Endothelial cell of umbilical vein (primary cell): ENCODE measurements at regions not wholly inside any gene's neighbourhood (a gene's known extent, or its start where the extent isn't known, plus 50 kb on each side); places are given as distances from the start of the nearest gene placed in this dataset.

ENCODE experiments used
- BruUV-seq: library from RNA; stranded (reverse); fragments of 400-500 nt; replicated peaks from 2 replicates; lab custom pipeline; 2021; lab: Mats Ljungman, UMichigan
- CTCF ChIA-PET: fragments of 300-600, 350-600 bp; sonication (Branson Sonifier 250); formaldehyde crosslinking; loops from one replicate; lab custom pipeline; 2021; ENCODE audit warnings: antibody characterized with exemption, inconsistent platforms; lab: Charles Lee
- POLR2A ChIA-PET: fragments of 300-600, 350-600 bp; sonication (Branson Sonifier 250); formaldehyde crosslinking; loops from one replicate; lab custom pipeline; 2021; ENCODE audit warnings: antibody characterized with exemption, inconsistent platforms; lab: Charles Lee
- DNase-seq: peaks from one replicate; pipeline ENCODE4 v3.0.0-alpha.2; 2011; ENCODE audit warnings: low read depth, low spot score
- FAIRE-seq: peaks from 2 replicates; lab custom pipeline; 2011; peaks lifted over from hg19 to GRCh38; lab: Jason Lieb, UNC
- H2AFZ ChIP-seq: 2 replicates; pipeline ENCODE4 v1.6.0; 2012; ENCODE audit warnings: low read depth, low read length, control low read depth, inconsistent platforms
- H3K27ac ChIP-seq: 2 replicates; pipeline ENCODE4 v1.5.1; 2011; ENCODE audit warnings: low read depth, mild to moderate bottlenecking, control low read depth, low read length, moderate library complexity; ENCODE audit not compliant: insufficient read depth
- H3K27me3 ChIP-seq, 2 experiments: 2 replicates each; pipeline versions ENCODE4 v1.6.0 to v1.6.1; 2011; ENCODE audit warnings: low read length in 2 of 2, mixed read lengths in 1 of 2; ENCODE audit not compliant: control insufficient read depth in 2 of 2, insufficient read depth in 2 of 2
- H3K36me3 ChIP-seq, 2 experiments: 2 replicates in 1 of 2; 3 replicates in 1 of 2; pipeline ENCODE4 v1.5.1; 2011; ENCODE audit warnings: low read length in 2 of 2, mild to moderate bottlenecking in 1 of 2, moderate library complexity in 1 of 2; ENCODE audit not compliant: control insufficient read depth in 2 of 2, insufficient read depth in 2 of 2; ENCODE audit errors: extremely low read depth in 1 of 2
- H3K4me1 ChIP-seq: 3 replicates; pipeline ENCODE4 v1.5.1; 2011; ENCODE audit warnings: mild to moderate bottlenecking, low read length; ENCODE audit not compliant: control insufficient read depth, insufficient read depth; ENCODE audit errors: extremely low read depth
- H3K4me2 ChIP-seq: 2 replicates; pipeline ENCODE4 v1.6.1; 2011; ENCODE audit warnings: low read length, control low read depth, mixed read lengths; ENCODE audit not compliant: insufficient read depth
- H3K4me3 ChIP-seq, 3 experiments: fragments of 200-600 bp in 1 of 3; sonication (generic), shearing (Covaris generic) in 1 of 3; replicated peaks in 1 of 3; 2 replicates each; pipeline ENCODE4 v1.5.1; 2011 to 2016; ENCODE audit warnings: control low read depth in 3 of 3, low read length in 3 of 3, mild to moderate bottlenecking in 2 of 3, inconsistent platforms in 1 of 3, low read depth in 1 of 3, moderate library complexity in 1 of 3; ENCODE audit not compliant: insufficient read depth in 1 of 3
- H3K79me2 ChIP-seq: 2 replicates; pipeline ENCODE4 v1.6.0; 2012; ENCODE audit warnings: low read length, inconsistent platforms; ENCODE audit not compliant: control insufficient read depth, insufficient read depth
- H3K9ac ChIP-seq: replicated peaks from 2 replicates; pipeline ENCODE3; 2011; ENCODE audit warnings: low read length, control low read depth; ENCODE audit not compliant: insufficient read depth; ENCODE audit errors: extremely low read depth
- H3K9me1 ChIP-seq: replicated peaks from 3 replicates; pipeline ENCODE4 v1.6.0; 2011; ENCODE audit warnings: mild to moderate bottlenecking, low read length; ENCODE audit not compliant: control insufficient read depth, insufficient read depth; ENCODE audit errors: extremely low read depth
- H3K9me3 ChIP-seq: replicated peaks from 2 replicates; pipeline ENCODE4 v1.5.1; 2012; ENCODE audit warnings: low read length, inconsistent platforms; ENCODE audit not compliant: control insufficient read depth, insufficient read depth
- H4K20me1 ChIP-seq: replicated peaks from 2 replicates; pipeline ENCODE3; 2011; ENCODE audit warnings: mild to moderate bottlenecking, low read length; ENCODE audit not compliant: control insufficient read depth, insufficient read depth; ENCODE audit errors: extremely low read depth
- EZH2 ChIP-seq: IDR thresholded peaks from 2 replicates; pipeline ENCODE4 v1.6.1; 2012; ENCODE audit warnings: borderline replicate concordance, low read depth, mild to moderate bottlenecking, moderate library complexity, low read length, inconsistent platforms; ENCODE audit not compliant: severe bottlenecking
- FOS ChIP-seq: IDR thresholded peaks from 2 replicates; pipeline ENCODE4 v1.6.1; 2011; ENCODE audit warnings: mild to moderate bottlenecking, low read length, moderate library complexity, borderline replicate concordance; ENCODE audit not compliant: insufficient read depth
- GATA2 ChIP-seq: IDR thresholded peaks from 2 replicates; pipeline ENCODE4 v1.7.0; 2011; ENCODE audit warnings: low read depth, mild to moderate bottlenecking, moderate library complexity, mixed read lengths, low read length; ENCODE audit not compliant: insufficient read length, insufficient read depth
- JUN ChIP-seq: IDR thresholded peaks from 2 replicates; pipeline ENCODE4 v1.6.1; 2011; ENCODE audit warnings: borderline replicate concordance, low read depth; ENCODE audit not compliant: insufficient read length, insufficient read depth
- MYC ChIP-seq: IDR thresholded peaks from one replicate; pipeline ENCODE4 v1.6.1; 2011; ENCODE audit warnings: mild to moderate bottlenecking, low read depth, low read length
- POLR2A ChIP-seq: IDR thresholded peaks from 2 replicates; pipeline ENCODE4 v1.6.1; 2012; ENCODE audit warnings: low read depth, mild to moderate bottlenecking, control low read depth, low read length
- POLR2AphosphoS5 ChIP-seq: IDR thresholded peaks from 2 replicates; pipeline ENCODE4 v1.6.1; 2012; ENCODE audit warnings: low read depth, mild to moderate bottlenecking, control low read depth, low read length, moderate library complexity; ENCODE audit not compliant: insufficient read depth
- dilution Hi-C: fragments of 300-500 bp; cut with MboI; formaldehyde crosslinking; loops from one replicate; pipeline ENCODE4 v1.15.0; 2019; ENCODE audit warnings: low sequenced_read_pairs; ENCODE audit not compliant: extremely low pct_ligation_motif_present
- intact Hi-C: fragments of 100-400 bp; cut with micrococcal nuclease; formaldehyde crosslinking; loops from one replicate; pipeline ENCODE4 v1.10.0; 2022
- TF ChIP-seq, protein P1 (sequence below): IDR thresholded peaks from 2 replicates; pipeline ENCODE4 v1.6.1; 2011; ENCODE audit not compliant: insufficient read depth, insufficient read length
- TF ChIP-seq, protein P2 (sequence below), 2 donors: IDR thresholded peaks; 1 replicate in 1 of 2; 2 replicates in 1 of 2; pipeline ENCODE4 v1.5.1; 2011; ENCODE audit warnings: low read length in 2 of 2, mild to moderate bottlenecking in 2 of 2, moderate library complexity in 2 of 2, control low read depth in 1 of 2, inconsistent platforms in 1 of 2, low read depth in 1 of 2; ENCODE audit not compliant: insufficient read depth in 1 of 2; ENCODE audit errors: extremely low read depth in 1 of 2

DNA sequence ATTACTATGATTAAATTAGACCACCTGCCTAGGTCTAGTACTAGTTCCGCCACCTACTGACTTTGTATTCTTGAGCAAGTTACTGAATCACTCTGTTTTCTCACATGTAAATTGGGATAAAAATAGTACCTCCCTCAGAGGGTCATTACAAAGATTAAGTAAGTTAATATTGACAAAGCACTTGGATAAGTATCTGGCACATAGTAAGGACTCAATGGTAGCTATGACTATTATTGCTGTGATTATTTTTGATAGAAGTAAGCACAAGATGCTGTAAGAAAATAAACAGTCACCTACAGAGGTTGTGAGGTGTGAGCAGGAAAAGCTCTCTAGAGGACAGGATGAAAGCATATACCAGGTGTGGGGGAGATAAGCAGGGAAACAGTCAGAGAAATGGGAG lies 173.1 kb upstream of the PAPPA start:
- intact Hi-C loops (no loop called here), dilution Hi-C loops (no loop called here)
- ChIA-PET POLR2A (no interaction called here), CTCF (no interaction called here)
- Histone ChIP-seq H3K4me1 (no peaks in the 10 kb centered on the region), H3K27ac (no peak overlapping the region), H3K27me3 (no peaks in the 10 kb centered on the region), H3K9me1 (no peaks in the 10 kb centered on the region), H3K36me3 (no peaks in the 10 kb centered on the region), H3K4me2 (no peak overlapping the region), H3K4me3 (no peak overlapping the region), H3K9me3 (no peaks in the 10 kb centered on the region), H3K79me2 (no peaks in the 10 kb centered on the region), H4K20me1 (no peaks in the 10 kb centered on the region), H3K9ac (no peak overlapping the region), H2AFZ (no peak overlapping the region)
- DNase-seq (no peak), FAIRE-seq (no peak)
- BruUV-seq, result no TSS peak
- TF ChIP-seq POLR2AphosphoS5 (no peak), EZH2 (no peak), POLR2A (no peak), FOS (no peak), MYC (no peak), JUN (no peak), GATA2 (no peak)
- TF ChIP-seq, protein P1, sequence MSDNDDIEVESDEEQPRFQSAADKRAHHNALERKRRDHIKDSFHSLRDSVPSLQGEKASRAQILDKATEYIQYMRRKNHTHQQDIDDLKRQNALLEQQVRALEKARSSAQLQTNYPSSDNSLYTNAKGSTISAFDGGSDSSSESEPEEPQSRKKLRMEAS, result no peak
- TF ChIP-seq, protein P2, sequence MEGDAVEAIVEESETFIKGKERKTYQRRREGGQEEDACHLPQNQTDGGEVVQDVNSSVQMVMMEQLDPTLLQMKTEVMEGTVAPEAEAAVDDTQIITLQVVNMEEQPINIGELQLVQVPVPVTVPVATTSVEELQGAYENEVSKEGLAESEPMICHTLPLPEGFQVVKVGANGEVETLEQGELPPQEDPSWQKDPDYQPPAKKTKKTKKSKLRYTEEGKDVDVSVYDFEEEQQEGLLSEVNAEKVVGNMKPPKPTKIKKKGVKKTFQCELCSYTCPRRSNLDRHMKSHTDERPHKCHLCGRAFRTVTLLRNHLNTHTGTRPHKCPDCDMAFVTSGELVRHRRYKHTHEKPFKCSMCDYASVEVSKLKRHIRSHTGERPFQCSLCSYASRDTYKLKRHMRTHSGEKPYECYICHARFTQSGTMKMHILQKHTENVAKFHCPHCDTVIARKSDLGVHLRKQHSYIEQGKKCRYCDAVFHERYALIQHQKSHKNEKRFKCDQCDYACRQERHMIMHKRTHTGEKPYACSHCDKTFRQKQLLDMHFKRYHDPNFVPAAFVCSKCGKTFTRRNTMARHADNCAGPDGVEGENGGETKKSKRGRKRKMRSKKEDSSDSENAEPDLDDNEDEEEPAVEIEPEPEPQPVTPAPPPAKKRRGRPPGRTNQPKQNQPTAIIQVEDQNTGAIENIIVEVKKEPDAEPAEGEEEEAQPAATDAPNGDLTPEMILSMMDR (IDR thresholded peaks at IDR 0.05; ENCODE audit: extremely low read depth in 1 of 2, insufficient read depth in 1 of 2, low read depth in 1 of 2, low read length in 2 of 2), result no peak
